Lower lobe of right lung (tissue), 2 donors: ENCODE measurements at regions not wholly inside any gene's neighbourhood (a gene's known extent, or its start where the extent isn't known, plus 50 kb on each side); places are given as distances from the start of the nearest gene placed in this dataset.

Experiments
- ATAC-seq, 2 donors: fragments of 200-7000 bp; cut with Tn5 transposase; one replicate each; pipeline ENCODE4 v1.9.1; 2020 to 2022; ENCODE audit warnings: mild to moderate bottlenecking in 2 of 2, moderate library complexity in 2 of 2
- DNase-seq: peaks from one replicate; pipeline ENCODE4 v3.0.0-alpha.2; 2020
- H3K27ac ChIP-seq: fragments of 200-600 bp; one replicate; pipeline ENCODE4 v1.8.0; 2022
- H3K27me3 ChIP-seq: fragments of 200-600 bp; one replicate; pipeline ENCODE4 v1.8.0; 2022; ENCODE audit warnings: low read depth
- H3K36me3 ChIP-seq: fragments of 200-600 bp; one replicate; pipeline ENCODE4 v1.8.0; 2022; ENCODE audit warnings: mild to moderate bottlenecking
- H3K4me1 ChIP-seq: fragments of 200-600 bp; one replicate; pipeline ENCODE4 v1.8.0; 2022
- H3K4me3 ChIP-seq: fragments of 200-600 bp; one replicate; pipeline ENCODE4 v1.8.0; 2022; ENCODE audit warnings: mild to moderate bottlenecking
- H3K9me3 ChIP-seq: fragments of 200-600 bp; one replicate; pipeline ENCODE4 v1.8.0; 2022
- intact Hi-C: fragments of 100-400 bp; cut with DNase I; formaldehyde crosslinking; loops from one replicate; pipeline ENCODE4 v1.11.0; 2022
- TF ChIP-seq, protein P1 (sequence below): fragments of 200-600 bp; IDR thresholded peaks from one replicate; pipeline ENCODE4 v1.8.0; 2022; ENCODE audit warnings: antibody characterized with exemption, mild to moderate bottlenecking
- donor health status: DM: no; HTN: yes; CAD: no; lungs with severe emphysema.

DNA sequence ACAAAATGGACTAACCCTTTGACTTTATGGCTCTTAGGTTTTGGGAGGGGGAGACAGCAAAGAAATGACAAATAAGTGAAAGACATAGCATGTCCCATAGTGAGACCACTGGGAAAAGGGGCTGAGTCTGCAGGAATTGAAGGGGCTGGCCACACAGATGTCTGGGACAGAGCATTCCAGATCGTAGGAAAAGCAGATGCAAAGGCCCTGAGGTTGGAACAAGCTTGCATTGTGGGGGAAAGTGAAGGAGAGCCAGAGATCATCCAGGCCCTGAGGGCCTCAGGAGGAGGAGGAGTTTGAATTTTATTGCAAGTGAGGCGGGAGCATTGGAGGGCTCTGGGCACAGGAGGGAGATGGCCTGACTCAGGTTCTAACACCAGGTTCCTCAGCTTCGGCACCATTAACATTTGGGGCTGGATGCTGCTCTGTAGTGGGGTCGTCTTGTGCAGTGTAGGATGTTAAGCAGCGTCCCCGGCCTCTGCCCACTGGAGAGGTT is 97.5 kb downstream of the CEBPB start:
- Histone ChIP-seq H3K27me3 (no peaks in the 10 kb centered on the region), H3K4me3 (no peak overlapping the region), H3K36me3 (no peaks in the 10 kb centered on the region), H3K4me1 (peaks cover 62% of the 10 kb centered on the region), H3K27ac (no peak overlapping the region), H3K9me3 (no peaks in the 10 kb centered on the region)
- intact Hi-C loops: no loop called here
- ATAC-seq (no peak), DNase-seq (no peak)
- TF ChIP-seq, protein P1, sequence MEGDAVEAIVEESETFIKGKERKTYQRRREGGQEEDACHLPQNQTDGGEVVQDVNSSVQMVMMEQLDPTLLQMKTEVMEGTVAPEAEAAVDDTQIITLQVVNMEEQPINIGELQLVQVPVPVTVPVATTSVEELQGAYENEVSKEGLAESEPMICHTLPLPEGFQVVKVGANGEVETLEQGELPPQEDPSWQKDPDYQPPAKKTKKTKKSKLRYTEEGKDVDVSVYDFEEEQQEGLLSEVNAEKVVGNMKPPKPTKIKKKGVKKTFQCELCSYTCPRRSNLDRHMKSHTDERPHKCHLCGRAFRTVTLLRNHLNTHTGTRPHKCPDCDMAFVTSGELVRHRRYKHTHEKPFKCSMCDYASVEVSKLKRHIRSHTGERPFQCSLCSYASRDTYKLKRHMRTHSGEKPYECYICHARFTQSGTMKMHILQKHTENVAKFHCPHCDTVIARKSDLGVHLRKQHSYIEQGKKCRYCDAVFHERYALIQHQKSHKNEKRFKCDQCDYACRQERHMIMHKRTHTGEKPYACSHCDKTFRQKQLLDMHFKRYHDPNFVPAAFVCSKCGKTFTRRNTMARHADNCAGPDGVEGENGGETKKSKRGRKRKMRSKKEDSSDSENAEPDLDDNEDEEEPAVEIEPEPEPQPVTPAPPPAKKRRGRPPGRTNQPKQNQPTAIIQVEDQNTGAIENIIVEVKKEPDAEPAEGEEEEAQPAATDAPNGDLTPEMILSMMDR: no peak

DNA sequence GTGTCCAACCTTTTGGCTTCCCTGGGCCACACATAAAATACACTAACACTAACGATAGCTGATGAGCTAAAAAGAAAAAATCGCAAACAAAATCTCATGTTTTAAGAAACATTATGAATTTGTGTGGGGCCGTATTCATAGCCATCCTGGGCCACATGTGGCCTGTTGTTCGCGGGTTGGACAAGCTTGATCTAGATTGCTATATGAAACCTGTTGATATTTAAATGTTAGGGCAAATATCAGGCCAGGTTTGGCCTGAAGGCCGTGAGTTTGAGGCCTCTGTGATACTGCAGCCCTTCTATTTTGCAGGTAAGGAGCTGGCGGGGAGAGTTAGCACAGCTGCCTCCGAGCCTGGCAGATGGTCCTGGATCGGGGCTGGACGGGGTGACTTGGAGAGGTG is 99.0 kb downstream of the CEBPB start:
- Histone ChIP-seq H3K27me3 (no peaks in the 10 kb centered on the region), H3K9me3 (no peaks in the 10 kb centered on the region), H3K36me3 (no peaks in the 10 kb centered on the region), H3K27ac (no peak overlapping the region), H3K4me1 (peaks cover 50% of the 10 kb centered on the region), H3K4me3 (no peak overlapping the region)
- no peak for ATAC-seq
- intact Hi-C loops: no loop called here
- TF ChIP-seq, protein P1: no peak
- DNase-seq: no peak

DNA sequence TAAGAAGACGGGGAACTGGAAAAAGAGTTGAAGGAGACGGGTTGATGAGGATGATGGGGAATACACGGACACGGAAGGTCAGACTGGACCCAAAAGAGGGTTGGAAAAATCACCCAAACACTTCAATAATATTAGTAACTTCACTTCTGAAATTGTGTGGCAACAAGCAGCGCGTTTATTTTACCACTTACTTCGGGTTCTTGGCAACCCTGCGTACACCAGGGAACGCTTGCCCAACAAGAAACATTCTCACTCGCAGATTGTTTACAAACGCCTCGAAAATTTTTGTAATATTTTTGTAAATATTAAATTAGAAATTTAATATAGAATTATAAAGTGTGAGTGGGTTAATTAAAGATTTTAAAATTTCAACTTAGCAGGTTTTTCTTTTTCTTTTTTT is 99.5 kb downstream of the CEBPB start:
- Histone ChIP-seq H3K27ac (no peak overlapping the region), H3K27me3 (no peaks in the 10 kb centered on the region), H3K9me3 (no peaks in the 10 kb centered on the region), H3K36me3 (no peaks in the 10 kb centered on the region), H3K4me3 (no peak overlapping the region), H3K4me1 (peaks cover 45% of the 10 kb centered on the region)
- DNase-seq (no peak), ATAC-seq (no peak)
- intact Hi-C loops: no loop called here
- TF ChIP-seq, protein P1: no peak

DNA sequence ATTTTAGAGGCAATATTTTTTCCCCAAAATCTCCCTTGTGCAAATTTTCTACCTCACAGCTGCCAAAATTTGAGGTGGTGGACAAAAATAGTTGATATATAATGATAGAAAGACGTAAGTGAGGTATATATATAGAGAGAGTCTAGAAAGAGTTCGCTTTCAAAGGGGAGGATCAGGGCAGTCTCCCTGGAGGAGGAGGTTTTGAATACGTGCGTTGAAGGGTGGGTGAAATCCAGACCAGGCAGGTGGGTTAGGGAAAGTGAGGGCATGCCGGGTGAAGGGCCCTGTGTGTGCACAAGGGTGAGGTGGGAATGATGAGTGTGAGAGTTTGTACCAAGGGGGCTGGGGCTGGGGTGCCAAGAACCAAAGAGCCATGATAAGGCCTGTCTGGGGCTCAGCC is 100.2 kb downstream of the CEBPB start:
- TF ChIP-seq, protein P1: no peak
- Histone ChIP-seq H3K27ac (no peak overlapping the region), H3K27me3 (no peaks in the 10 kb centered on the region), H3K4me3 (no peak overlapping the region), H3K9me3 (no peaks in the 10 kb centered on the region), H3K4me1 (peaks cover 38% of the 10 kb centered on the region), H3K36me3 (no peaks in the 10 kb centered on the region)
- intact Hi-C loops: no loop called here
- ATAC-seq: no peak
- no peak for DNase-seq

DNA sequence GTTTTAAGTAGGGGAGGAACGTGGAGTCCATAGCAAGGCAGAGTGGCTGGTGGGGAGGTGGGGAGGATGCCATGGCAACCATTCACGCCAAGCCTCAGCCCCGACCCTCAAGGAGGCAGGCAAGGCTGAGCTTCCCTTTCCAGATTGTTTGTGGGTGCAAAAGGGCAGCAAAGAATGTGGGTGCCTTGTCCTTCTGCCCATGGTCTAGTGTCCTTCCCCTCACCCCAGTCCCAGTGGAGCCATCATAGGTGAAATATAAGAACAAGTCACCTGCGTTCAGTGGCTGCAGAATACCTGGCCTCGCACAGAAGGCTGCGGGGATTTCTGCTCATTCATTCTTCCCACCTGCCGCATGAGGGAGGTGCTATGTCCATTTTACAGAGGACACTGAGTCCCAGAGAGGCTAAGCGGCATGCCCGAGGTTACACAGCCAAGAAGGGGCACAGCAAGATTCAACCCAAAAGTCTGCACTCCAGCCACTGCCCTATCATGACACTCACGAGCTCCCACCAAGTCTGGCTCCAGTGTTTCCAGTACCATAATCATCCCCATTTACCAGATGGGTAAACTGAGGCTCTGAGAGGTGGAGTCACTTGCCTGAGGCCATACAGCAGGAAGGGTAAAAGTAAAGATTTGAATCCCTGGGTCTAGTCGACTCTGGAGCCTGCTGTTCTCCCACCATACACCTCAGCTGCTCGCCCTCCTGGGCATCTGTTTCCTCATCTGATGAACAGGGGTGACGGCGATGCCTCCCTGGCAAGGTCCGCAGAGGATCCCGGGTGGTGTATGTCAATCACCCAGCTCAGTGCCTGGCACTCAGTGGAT is 100.8 kb downstream of the CEBPB start:
- no peaks in the 10 kb centered on the region for H3K36me3 ChIP-seq
- ATAC-seq (no peak), DNase-seq (no peak)
- no peaks in the 10 kb centered on the region for H3K27me3 ChIP-seq
- TF ChIP-seq, protein P1: no peak
- intact Hi-C loops: no loop called here
- H3K27ac ChIP-seq: peak overlapping the region; percentile 76
- no peak overlapping the region for H3K4me3 ChIP-seq
- peaks cover 31% of the 10 kb centered on the region for H3K4me1 ChIP-seq
- H3K9me3 ChIP-seq: no peaks in the 10 kb centered on the region
